ENCODE measurements at regions not wholly inside any gene's neighbourhood (a gene's known extent, or its start where the extent isn't known, plus 50 kb on each side); places are given as distances from the start of the nearest gene placed in this dataset.

GRCh38 chr7:51471981-51472296 is 155.3 kb upstream of the COBL start:
- peaks cover 15% of the 10 kb centered on the region for H3K27me3 Mint-ChIP-seq (ENCODE audit: low read depth)
- no peak overlapping the region for H3K27ac Mint-ChIP-seq (ENCODE audit: unreplicated experiment)
- no peaks in the 10 kb centered on the region for H3K4me1 Mint-ChIP-seq (ENCODE audit: low read depth)
- no peak for TF ChIP-seq CTCF (IDR thresholded peaks at IDR 0.05)
- no peaks in the 10 kb centered on the region for H3K36me3 Mint-ChIP-seq (ENCODE audit: low read depth)
- no peak for DNase-seq (ENCODE audit: low spot score)
- H3K4me3 Mint-ChIP-seq (ENCODE audit: unreplicated experiment): no peak overlapping the region
- peaks cover 7% of the 10 kb centered on the region for H3K9me3 Mint-ChIP-seq (ENCODE audit: low read depth)

DNA sequence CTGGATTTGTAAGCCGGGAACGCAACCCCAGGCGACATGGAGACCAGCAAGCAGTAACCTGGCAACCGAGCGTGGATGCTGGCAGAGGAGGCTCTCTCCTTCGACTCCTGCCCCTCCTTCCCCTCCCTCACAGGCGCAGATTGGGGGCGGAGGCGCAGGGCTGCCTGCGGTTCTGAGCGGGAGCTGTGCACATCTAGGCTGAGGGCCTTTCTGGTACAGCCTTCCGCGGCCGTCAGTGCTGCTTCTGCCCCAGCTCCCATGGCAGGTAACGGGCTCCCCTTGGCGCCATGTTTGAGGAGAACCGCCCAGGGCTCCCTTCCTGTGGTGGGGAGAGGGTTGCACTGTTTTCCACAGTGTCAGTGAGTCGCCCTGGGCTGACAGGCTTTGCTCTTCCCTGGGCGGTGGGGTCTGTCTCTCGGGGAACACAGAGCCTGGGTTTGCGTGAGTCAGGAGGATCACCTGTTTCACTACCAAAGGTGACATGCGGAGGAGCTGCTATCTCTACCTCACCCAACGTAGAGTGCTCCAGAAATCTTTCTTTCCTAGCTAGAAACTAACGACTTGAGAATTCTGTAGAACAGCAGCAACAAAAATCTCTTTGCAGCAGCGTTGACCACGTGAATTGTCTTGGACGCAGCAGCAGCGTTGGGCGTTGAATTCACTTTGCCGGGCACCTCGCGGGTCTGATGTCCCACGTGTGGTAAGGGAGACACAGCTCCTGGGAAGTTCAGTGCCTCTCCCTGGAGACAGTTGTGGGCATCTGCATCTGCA is 154.8 kb upstream of the COBL start:
- H3K27ac Mint-ChIP-seq (ENCODE audit: unreplicated experiment): no peak overlapping the region
- no peaks in the 10 kb centered on the region for H3K36me3 Mint-ChIP-seq (ENCODE audit: low read depth)
- no peak overlapping the region for H3K4me3 Mint-ChIP-seq (ENCODE audit: unreplicated experiment)
- peaks cover 15% of the 10 kb centered on the region for H3K27me3 Mint-ChIP-seq (ENCODE audit: low read depth)
- peaks cover 6% of the 10 kb centered on the region for H3K9me3 Mint-ChIP-seq (ENCODE audit: low read depth)
- no peaks in the 10 kb centered on the region for H3K4me1 Mint-ChIP-seq (ENCODE audit: low read depth)
- DNase-seq (ENCODE audit: low spot score): no peak
- no peak for TF ChIP-seq CTCF (IDR thresholded peaks at IDR 0.05)

DNA sequence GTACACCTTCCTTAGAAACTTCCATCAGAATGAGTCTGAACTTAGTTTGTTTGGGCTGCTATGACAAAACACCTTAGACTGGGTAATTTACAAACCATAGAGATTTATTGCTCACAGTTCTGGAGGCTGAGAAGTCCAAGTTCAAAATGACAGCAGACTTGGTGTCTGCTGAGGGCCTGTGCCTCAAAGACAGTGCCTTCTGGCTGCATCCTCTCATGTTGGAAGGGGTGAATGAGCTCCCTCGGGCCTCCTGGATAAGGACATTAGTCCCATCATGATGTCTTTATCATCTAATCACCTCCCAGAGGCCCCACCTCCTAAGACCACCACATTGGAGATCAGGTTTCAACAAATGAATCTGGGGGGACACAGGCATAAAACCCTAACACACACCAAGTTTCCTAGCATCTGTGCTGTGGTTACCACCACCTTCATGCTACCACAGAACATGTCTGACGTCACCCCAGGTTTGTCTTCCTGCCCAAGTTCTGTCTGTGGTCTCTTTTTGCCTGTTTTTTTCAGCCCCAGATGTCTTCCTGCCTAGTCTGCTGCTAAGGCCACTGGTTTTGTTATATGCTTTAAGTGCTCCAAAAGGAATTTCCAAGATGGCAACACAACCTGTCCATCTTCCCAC is 150.9 kb upstream of the COBL start:
- no peak for DNase-seq (ENCODE audit: low spot score)
- H3K27ac Mint-ChIP-seq (ENCODE audit: unreplicated experiment): no peak overlapping the region
- H3K9me3 Mint-ChIP-seq (ENCODE audit: low read depth): no peaks in the 10 kb centered on the region
- no peak for TF ChIP-seq CTCF (IDR thresholded peaks at IDR 0.05)
- H3K27me3 Mint-ChIP-seq (ENCODE audit: low read depth): peaks cover 19% of the 10 kb centered on the region
- H3K4me1 Mint-ChIP-seq (ENCODE audit: low read depth): no peaks in the 10 kb centered on the region
- H3K4me3 Mint-ChIP-seq (ENCODE audit: unreplicated experiment): no peak overlapping the region
- H3K36me3 Mint-ChIP-seq (ENCODE audit: low read depth): no peaks in the 10 kb centered on the region

DNA sequence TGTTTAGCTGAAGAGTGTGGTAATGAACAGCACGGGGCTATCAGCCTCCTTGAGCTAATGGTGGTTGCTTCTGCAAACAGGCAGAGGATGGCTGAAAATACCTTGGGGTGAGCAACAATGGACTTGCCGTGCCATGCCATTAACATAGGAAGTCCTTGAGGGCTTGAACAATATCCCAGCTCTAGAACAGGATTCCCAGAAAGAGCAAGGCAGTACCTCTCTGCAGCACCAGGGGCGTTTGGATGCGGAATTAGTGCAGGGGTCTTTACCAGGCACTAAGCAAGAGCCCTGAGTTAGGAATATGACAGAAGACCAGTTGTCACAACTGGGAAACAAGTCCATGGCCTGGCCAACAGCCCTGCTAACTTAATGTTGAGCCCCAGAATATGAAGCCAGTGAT is 143.2 kb upstream of the COBL start:
- no peak for DNase-seq (ENCODE audit: low spot score)
- no peaks in the 10 kb centered on the region for H3K9me3 Mint-ChIP-seq (ENCODE audit: low read depth)
- no peaks in the 10 kb centered on the region for H3K36me3 Mint-ChIP-seq (ENCODE audit: low read depth)
- no peak overlapping the region for H3K27ac Mint-ChIP-seq (ENCODE audit: unreplicated experiment)
- H3K4me1 Mint-ChIP-seq (ENCODE audit: low read depth): no peaks in the 10 kb centered on the region
- H3K4me3 Mint-ChIP-seq (ENCODE audit: unreplicated experiment): no peak overlapping the region
- no peak for TF ChIP-seq CTCF (IDR thresholded peaks at IDR 0.05)
- H3K27me3 Mint-ChIP-seq (ENCODE audit: low read depth): peaks cover 7% of the 10 kb centered on the region

DNA sequence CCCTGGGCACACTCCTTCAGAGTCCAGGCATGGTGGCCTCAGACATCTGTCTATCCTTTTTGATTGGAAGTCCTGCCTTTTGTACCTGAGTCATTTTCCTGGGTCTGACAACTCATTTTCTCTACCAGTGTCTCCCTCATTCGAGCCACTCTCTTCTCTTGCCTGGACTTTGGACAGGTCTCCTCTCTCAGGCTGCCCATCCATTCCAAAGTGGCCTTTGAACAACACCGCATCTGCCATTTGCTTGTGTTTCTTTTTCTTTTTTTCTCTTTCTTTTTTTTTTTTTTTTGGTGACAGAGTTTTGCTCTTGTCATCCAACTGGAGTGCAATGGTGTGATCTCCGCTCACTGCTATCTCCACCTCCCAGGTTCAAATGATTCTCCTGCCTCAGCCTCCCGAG is 142.1 kb upstream of the COBL start:
- no peaks in the 10 kb centered on the region for H3K4me1 Mint-ChIP-seq (ENCODE audit: low read depth)
- TF ChIP-seq CTCF (IDR thresholded peaks at IDR 0.05): no peak
- no peak for DNase-seq (ENCODE audit: low spot score)
- no peak overlapping the region for H3K27ac Mint-ChIP-seq (ENCODE audit: unreplicated experiment)
- H3K36me3 Mint-ChIP-seq (ENCODE audit: low read depth): no peaks in the 10 kb centered on the region
- no peaks in the 10 kb centered on the region for H3K9me3 Mint-ChIP-seq (ENCODE audit: low read depth)
- H3K4me3 Mint-ChIP-seq (ENCODE audit: unreplicated experiment): no peak overlapping the region
- peaks cover 7% of the 10 kb centered on the region for H3K27me3 Mint-ChIP-seq (ENCODE audit: low read depth)

Data from chondrocyte (in vitro differentiated cells).